HCT116 (cell line): ENCODE measurements at regions not wholly inside any gene's neighbourhood (a gene's known extent, or its start where the extent isn't known, plus 50 kb on each side); places are given as distances from the start of the nearest gene placed in this dataset.

Experiments
- ATAC-seq: fragments of 200-7000 bp; cut with Tn5 transposase; 2 replicates; pipeline ENCODE4 v1.9.1; 2020; ENCODE audit warnings: mild to moderate bottlenecking, moderate library complexity
- BruUV-seq: library from RNA; stranded (reverse); fragments of 400-500 nt; replicated peaks from 2 replicates; lab custom pipeline; 2021; lab: Mats Ljungman, UMichigan
- CTCF ChIA-PET: fragments of 300-600 bp; sonication (Branson Sonifier 250); formaldehyde crosslinking; loops from one replicate; lab custom pipeline; 2021; ENCODE audit warnings: antibody characterized with exemption; lab: Charles Lee
- POLR2A ChIA-PET: fragments of 300-600, 350-600 bp; sonication (Branson Sonifier 250); formaldehyde crosslinking; loops from one replicate; lab custom pipeline; 2021; ENCODE audit warnings: antibody characterized with exemption; lab: Charles Lee
- RAD21 ChIA-PET, 2 experiments: fragments of 300-600 bp; sonication (Branson Sonifier 250); formaldehyde crosslinking; loops; one replicate each; lab custom pipeline; 2023; ENCODE audit warnings: low total read pairs in 2 of 2; ENCODE audit not compliant: uncharacterized antibody in 2 of 2, unreplicated experiment in 2 of 2, low non-redundant PET in 1 of 2; lab: Charles Lee
- DNase-seq: peaks from one replicate; pipeline ENCODE4 v3.0.0-alpha.2; 2010; ENCODE audit warnings: low read depth, low spot score
- H2AFZ ChIP-seq: fragments of 200-600 bp; shearing (Covaris generic), sonication (generic); 2 replicates; pipeline ENCODE4 v1.6.1; 2017; ENCODE audit warnings: low read depth, mixed run types, mixed read lengths, antibody characterized with exemption, low read length; ENCODE audit not compliant: poor library complexity, severe bottlenecking
- H3K27ac ChIP-seq: 2 replicates; pipeline ENCODE4 v1.5.1; 2012; ENCODE audit warnings: low read depth, low read length
- H3K27me3 ChIP-seq: fragments of 200-600 bp; sonication (generic); 2 replicates; pipeline ENCODE4 v1.6.1; 2016; ENCODE audit warnings: mixed run types, low read length, mixed read lengths; ENCODE audit not compliant: insufficient read depth
- H3K36me3 ChIP-seq, 2 experiments: fragments of 200-500 bp in 1 of 2; fragments of 200-600 bp in 1 of 2; sonication (Bioruptor generic) in 1 of 2; sonication (generic) in 1 of 2; 2 replicates each; pipeline versions ENCODE4 v1.5.1 to v1.6.1; 2014 to 2016; ENCODE audit warnings: low read length in 2 of 2, inconsistent platforms in 1 of 2, mixed read lengths in 1 of 2, mixed run types in 1 of 2; ENCODE audit not compliant: insufficient read depth in 2 of 2, control insufficient read depth in 1 of 2
- H3K4me1 ChIP-seq, 2 experiments: fragments of 200-600 bp in 1 of 2; sonication (generic) in 1 of 2; 2 replicates each; pipeline versions ENCODE4 v1.5.1 to v1.6.1; 2012 to 2017; ENCODE audit warnings: low read length in 2 of 2, inconsistent platforms in 1 of 2, mild to moderate bottlenecking in 1 of 2, mixed read lengths in 1 of 2, mixed run types in 1 of 2, moderate library complexity in 1 of 2; ENCODE audit not compliant: insufficient read depth in 2 of 2, control insufficient read depth in 1 of 2
- H3K4me2 ChIP-seq: fragments of 200-600 bp; sonication (generic); 2 replicates; pipeline ENCODE4 v1.6.1; 2017; ENCODE audit warnings: mixed run types, low read length, mixed read lengths
- H3K4me3 ChIP-seq, 2 experiments: fragments of 200-600 bp in 1 of 2; sonication (generic) in 1 of 2; replicated peaks in 1 of 2; 2 replicates each; pipeline ENCODE4 v1.5.1; 2011 to 2016; ENCODE audit warnings: low read length in 2 of 2, control low read depth in 1 of 2, low read depth in 1 of 2, mild to moderate bottlenecking in 1 of 2, mixed read lengths in 1 of 2, mixed run types in 1 of 2
- H3K79me2 ChIP-seq: fragments of 200-600 bp; sonication (generic); 2 replicates; pipeline ENCODE4 v1.6.1; 2017; ENCODE audit warnings: mild to moderate bottlenecking, mixed run types, low read length, moderate library complexity, mixed read lengths; ENCODE audit not compliant: insufficient read depth
- H3K9ac ChIP-seq: fragments of 200-600 bp; sonication (generic); 2 replicates; pipeline ENCODE4 v1.6.1; 2016; ENCODE audit warnings: low read length, mixed read lengths
- H3K9me2 ChIP-seq: fragments of 200-600 bp; sonication (generic), shearing (Covaris generic); 2 replicates; pipeline ENCODE4 v1.6.1; 2017; ENCODE audit warnings: mixed run types, mild to moderate bottlenecking, moderate library complexity; ENCODE audit not compliant: insufficient read depth
- H3K9me3 ChIP-seq, 2 experiments: fragments of 200-500 bp in 1 of 2; fragments of 200-600 bp in 1 of 2; sonication (Bioruptor generic) in 1 of 2; sonication (generic) in 1 of 2; 2 replicates each; pipeline ENCODE4 v1.6.1; 2014 to 2017; ENCODE audit warnings: low read length in 2 of 2, mixed read lengths in 2 of 2, inconsistent platforms in 1 of 2, low read depth in 1 of 2, mild to moderate bottlenecking in 1 of 2, mixed run types in 1 of 2, moderate library complexity in 1 of 2; ENCODE audit not compliant: control insufficient read depth in 1 of 2, insufficient read depth in 1 of 2
- H4K20me1 ChIP-seq: fragments of 200-600 bp; sonication (generic), shearing (Covaris generic); 2 replicates; pipeline ENCODE4 v1.6.1; 2017; ENCODE audit warnings: mixed run types, mild to moderate bottlenecking, moderate library complexity; ENCODE audit not compliant: insufficient read depth
- CEBPB ChIP-seq: IDR thresholded peaks from 2 replicates; pipeline ENCODE4 v1.6.1; 2012; ENCODE audit warnings: low read depth
- CTCF ChIP-seq, 3 experiments: fragments of 200-600 bp in 1 of 3; sonication (generic) in 1 of 3; IDR thresholded peaks in 2 of 3; conservative IDR thresholded peaks in 1 of 3; 2 replicates each; pipeline ENCODE4 v1.5.1; 2012 to 2017; ENCODE audit warnings: low read depth in 2 of 3, low read length in 2 of 3, antibody characterized with exemption in 1 of 3, borderline replicate concordance in 1 of 3, control low read depth in 1 of 3, mild to moderate bottlenecking in 1 of 3, mixed read lengths in 1 of 3, mixed run types in 1 of 3, moderate library complexity in 1 of 3; ENCODE audit not compliant: insufficient read depth in 1 of 3
- RAD21 ChIP-seq: IDR thresholded peaks from 2 replicates; pipeline ENCODE4 v1.6.1; 2012; ENCODE audit warnings: low read depth, mild to moderate bottlenecking
- REST ChIP-seq: IDR thresholded peaks from 2 replicates; pipeline ENCODE4 v1.6.1; 2012; ENCODE audit warnings: low read depth
- SIN3A ChIP-seq: IDR thresholded peaks from 2 replicates; pipeline ENCODE4 v1.6.1; 2012; ENCODE audit warnings: low read depth
- SP1 ChIP-seq: IDR thresholded peaks from 2 replicates; pipeline ENCODE4 v1.6.1; 2012; ENCODE audit warnings: low read depth
- YY1 ChIP-seq: IDR thresholded peaks from 2 replicates; pipeline ENCODE4 v1.6.1; 2011; ENCODE audit warnings: low read length, low read depth, moderate library complexity, mild to moderate bottlenecking; ENCODE audit not compliant: insufficient replicate concordance; ENCODE audit errors: extremely low read depth
- intact Hi-C: fragments of 100-400 bp; cut with micrococcal nuclease; formaldehyde crosslinking; loops from 2 replicates; pipeline ENCODE4 v1.10.0; 2022

- TF ChIP-seq CTCF (IDR thresholded peaks at IDR 0.05 in 2 of 3, conservative IDR thresholded peaks at IDR 0.05 in 1 of 3; ENCODE audit: borderline replicate concordance in 1 of 3, insufficient read depth in 1 of 3, low read depth in 2 of 3, low read length in 2 of 3), result no peak
- TF ChIP-seq CEBPB, result no peak
- no peak for TF ChIP-seq SIN3A
- TF ChIP-seq, all 23 proteins: peak for 0
Measured at GRCh38 chr3:34724916-34725499, 914.3 kb upstream of the ARPP21 start (continued).

GRCh38 chr3:34725774-34726173 lies 913.6 kb upstream of the ARPP21 start:
- no peak for DNase-seq
- no peaks in the 10 kb centered on the region for H3K27me3 ChIP-seq
- H3K27ac ChIP-seq, result no peak overlapping the region
- intact Hi-C loops, result no loop called here
- no peaks in the 10 kb centered on the region for H3K79me2 ChIP-seq
- no peaks in the 10 kb centered on the region for H3K4me1 ChIP-seq
- no peak overlapping the region for H3K4me3 ChIP-seq
- H3K9ac ChIP-seq, result no peak overlapping the region
- RAD21 ChIA-PET, result no interaction called here
- no TSS peak for BruUV-seq
- H3K36me3 ChIP-seq, result no peaks in the 10 kb centered on the region
- ATAC-seq, result no peak
- no peaks in the 10 kb centered on the region for H4K20me1 ChIP-seq
- no peak overlapping the region for H2AFZ ChIP-seq
- H3K9me3 ChIP-seq, result peaks cover 0 to 8% of the 10 kb centered on the region in 2 experiments; a peak in 2 of 4 replicates
- CTCF ChIA-PET, result no interaction called here
- POLR2A ChIA-PET, result no interaction called here
- H3K4me2 ChIP-seq, result no peak overlapping the region
- TF ChIP-seq SP1 (no peak), RAD21 (no peak), YY1 (no peak), REST (no peak)
- no peaks in the 10 kb centered on the region for H3K9me2 ChIP-seq
